Stimulated activated CD4-positive, alpha-beta T cell treated with anti-CD3 and anti-CD28 coated beads, Interleukin-4, amount 100 ng/mL, for 1 hour (primary cell): ENCODE measurements at regions not wholly inside any gene's neighbourhood (a gene's known extent, or its start where the extent isn't known, plus 50 kb on each side); places are given as distances from the start of the nearest gene placed in this dataset.

ENCODE experiments used
- DNase-seq: peaks from one replicate; pipeline ENCODE4 v3.0.0-alpha.2; 2020

- DNase-seq: no peak
Observed at GRCh38 chr12:77722536-77722935, 108.2 kb upstream of the NAV3 start.

- no peak for DNase-seq
Observed at GRCh38 chr12:77720258-77720657, 110.4 kb upstream of the NAV3 start.

- DNase-seq: no peak
Observed at GRCh38 chr12:77710209-77710608, 120.5 kb upstream of the NAV3 start.

- no peak for DNase-seq
Observed at GRCh38 chr12:77697126-77697525, 133.6 kb upstream of the NAV3 start.

GRCh38 chr12:77696183-77696582 is 134.5 kb upstream of the NAV3 start:
- DNase-seq: no peak

- no peak for DNase-seq
Observed at GRCh38 chr12:77689510-77690086, 141.1 kb upstream of the NAV3 start.

GRCh38 chr12:77687321-77687720 is 143.4 kb upstream of the NAV3 start:
- no peak for DNase-seq

- DNase-seq: no peak
Observed at GRCh38 chr12:77686760-77687159, 143.9 kb upstream of the NAV3 start.

GRCh38 chr12:77685901-77686300 is 144.8 kb upstream of the NAV3 start:
- no peak for DNase-seq

- DNase-seq: no peak
Observed at GRCh38 chr12:77685112-77685511, 145.6 kb upstream of the NAV3 start.

- DNase-seq: no peak
Observed at GRCh38 chr12:77682488-77682887, 148.2 kb upstream of the NAV3 start.

GRCh38 chr12:77681726-77682125 is 149.0 kb upstream of the NAV3 start:
- no peak for DNase-seq

- DNase-seq: no peak
Observed at GRCh38 chr12:77679686-77680085, 151.0 kb upstream of the NAV3 start.

- no peak for DNase-seq
Observed at GRCh38 chr12:77678621-77679020, 152.1 kb upstream of the NAV3 start.

- DNase-seq: no peak
Observed at GRCh38 chr12:77667101-77667500, 163.6 kb upstream of the NAV3 start.

- DNase-seq: no peak
Observed at GRCh38 chr12:77648716-77649115, 182.0 kb upstream of the NAV3 start.

GRCh38 chr12:77645966-77646598 is 184.6 kb upstream of the NAV3 start:
- DNase-seq: no peak

- no peak for DNase-seq
Observed at GRCh38 chr12:77644915-77645605, 185.6 kb upstream of the NAV3 start.

GRCh38 chr12:77642246-77642645 is 188.4 kb upstream of the NAV3 start:
- no peak for DNase-seq

- no peak for DNase-seq
Observed at GRCh38 chr12:77640356-77640755, 190.3 kb upstream of the NAV3 start.

- DNase-seq: no peak
Observed at GRCh38 chr12:77630790-77631445, 199.8 kb upstream of the NAV3 start.

GRCh38 chr12:77630344-77630743 is 200.3 kb upstream of the NAV3 start:
- DNase-seq: no peak

GRCh38 chr12:77629141-77629540 is 201.6 kb upstream of the NAV3 start:
- DNase-seq: no peak

- no peak for DNase-seq
Observed at GRCh38 chr12:77625441-77625840, 205.3 kb upstream of the NAV3 start.
